GM12878 (cell line): ENCODE measurements at regions not wholly inside any gene's neighbourhood (a gene's known extent, or its start where the extent isn't known, plus 50 kb on each side); places are given as distances from the start of the nearest gene placed in this dataset.

Source experiments
- ATAC-seq: fragments of 200-7000 bp; cut with Tn5 transposase; 3 replicates; pipeline ENCODE4 v1.9.1; 2020; ENCODE audit warnings: mild to moderate bottlenecking, moderate library complexity
- BruUV-seq: library from RNA; stranded (reverse); fragments of 400-500 nt; replicated peaks from 2 replicates; lab custom pipeline; 2021; lab: Mats Ljungman, UMichigan
- CTCF ChIA-PET: fragments of 300-600 bp; sonication (Branson Sonifier 250); formaldehyde crosslinking; extraction: SDS; loops from one replicate; lab custom pipeline; 2021; ENCODE audit warnings: inconsistent platforms; lab: Yijun Ruan, JAX
- POLR2A ChIA-PET: fragments of 350-600 bp; formaldehyde crosslinking; extraction: SDS; loops from one replicate; lab custom pipeline; 2021; ENCODE audit warnings: inconsistent platforms; lab: Charles Lee
- RAD21 ChIA-PET: fragments of 300-600 bp; sonication (Branson Sonifier 250); formaldehyde crosslinking; loops from one replicate; lab custom pipeline; 2023; ENCODE audit warnings: antibody characterized with exemption; ENCODE audit not compliant: unreplicated experiment; lab: Charles Lee
- SMC1A ChIA-PET: fragments of 300-600 bp; sonication (Branson Sonifier 250); formaldehyde crosslinking; loops from one replicate; lab custom pipeline; 2023; ENCODE audit not compliant: unreplicated experiment, uncharacterized antibody; lab: Charles Lee
- DNase-seq: peaks from one replicate; pipeline ENCODE4 v3.0.0-alpha.2; 2011; ENCODE audit warnings: low read depth, low spot score
- FAIRE-seq: peaks from 3 replicates; lab custom pipeline; 2011; peaks lifted over from hg19 to GRCh38; lab: Jason Lieb, UNC
- H2AFZ ChIP-seq: 2 replicates; pipeline ENCODE4 v1.6.0; 2011; ENCODE audit warnings: low read depth, low read length, control low read depth; ENCODE audit not compliant: control insufficient read depth
- H3K27ac ChIP-seq: 2 replicates; pipeline ENCODE4 v1.5.1; 2011; ENCODE audit warnings: control low read depth; ENCODE audit not compliant: control insufficient read depth, insufficient read depth
- H3K27me3 ChIP-seq, 2 experiments: replicated peaks in 1 of 2; 2 replicates each; pipeline versions ENCODE4 v1.6.0 to v1.6.1; 2011; ENCODE audit warnings: low read length in 1 of 2; ENCODE audit not compliant: control insufficient read depth in 2 of 2, insufficient read depth in 2 of 2
- H3K36me3 ChIP-seq, 2 experiments: 2 replicates each; pipeline ENCODE4 v1.5.1; 2011; ENCODE audit warnings: low read length in 1 of 2; ENCODE audit not compliant: control insufficient read depth in 2 of 2, insufficient read depth in 2 of 2
- H3K4me1 ChIP-seq: 2 replicates; pipeline ENCODE4 v1.6.1; 2011; ENCODE audit warnings: mild to moderate bottlenecking, low read length, moderate library complexity, mixed read lengths; ENCODE audit not compliant: control insufficient read depth, insufficient read depth
- H3K4me2 ChIP-seq: 2 replicates; pipeline ENCODE4 v1.6.0; 2011; ENCODE audit warnings: control low read depth; ENCODE audit not compliant: control insufficient read depth, insufficient read depth
- H3K4me3 ChIP-seq: fragments of 200-600 bp; sonication (generic); 2 replicates; pipeline ENCODE4 v1.5.1; 2016
- H3K79me2 ChIP-seq: 2 replicates; pipeline ENCODE4 v1.6.0; 2011; ENCODE audit warnings: low read length; ENCODE audit not compliant: control insufficient read depth, insufficient read depth
- H3K9ac ChIP-seq: 2 replicates; pipeline ENCODE4 v1.8.0; 2011; ENCODE audit warnings: low read length, control low read depth, mixed read lengths; ENCODE audit not compliant: control insufficient read depth, insufficient read depth
- H3K9me3 ChIP-seq: replicated peaks from 3 replicates; pipeline ENCODE4 v1.5.1; 2011; ENCODE audit warnings: mild to moderate bottlenecking, low read length; ENCODE audit not compliant: control insufficient read depth, insufficient read depth
- H4K20me1 ChIP-seq: 2 replicates; pipeline ENCODE4 v1.6.0; 2011; ENCODE audit not compliant: control insufficient read depth, insufficient read depth
- ASH2L ChIP-seq: fragments of 300-600, 200-600 bp; sonication (generic); IDR thresholded peaks from 2 replicates; pipeline ENCODE4 v1.6.1; 2017; ENCODE audit warnings: low read depth, mild to moderate bottlenecking, borderline replicate concordance
- DPF2 ChIP-seq: fragments of 450-650 bp; IDR thresholded peaks from 2 replicates; pipeline ENCODE4 v1.6.1; 2017; ENCODE audit warnings: mild to moderate bottlenecking
- EP300 ChIP-seq, 2 experiments: fragments of 150-350 bp in 1 of 2; IDR thresholded peaks; 2 replicates each; pipeline ENCODE4 v1.6.1; 2011 to 2012; ENCODE audit warnings: low read depth in 2 of 2, low read length in 2 of 2, borderline replicate concordance in 1 of 2, improper control_type of control experiment in 1 of 2, inconsistent platforms in 1 of 2; ENCODE audit not compliant: control insufficient read depth in 1 of 2
- MEF2B ChIP-seq: fragments of 450-650 bp; IDR thresholded peaks from 2 replicates; pipeline ENCODE4 v1.6.1; 2018; ENCODE audit warnings: mild to moderate bottlenecking, moderate library complexity; ENCODE audit not compliant: partially characterized antibody, poor library complexity, severe bottlenecking
- NBN ChIP-seq: fragments of 450-650 bp; IDR thresholded peaks from 2 replicates; pipeline ENCODE4 v1.6.1; 2016
- NR2F1 ChIP-seq: fragments of 450-650 bp; conservative IDR thresholded peaks from 2 replicates; pipeline ENCODE4 v1.6.1; 2017; ENCODE audit warnings: mild to moderate bottlenecking
- POLR2AphosphoS5 ChIP-seq: IDR thresholded peaks from 2 replicates; pipeline ENCODE4 v1.6.1; 2011; ENCODE audit warnings: mild to moderate bottlenecking, low read length, inconsistent platforms
- RAD51 ChIP-seq: fragments of 450-650 bp; IDR thresholded peaks from 2 replicates; pipeline ENCODE4 v1.6.1; 2016; ENCODE audit warnings: moderate library complexity, mild to moderate bottlenecking, inconsistent platforms
- RUNX3 ChIP-seq: IDR thresholded peaks from 2 replicates; pipeline ENCODE4 v1.6.1; 2012; ENCODE audit warnings: low read length, inconsistent platforms
- SIX5 ChIP-seq: IDR thresholded peaks from 2 replicates; pipeline ENCODE4 v1.6.1; 2011; ENCODE audit warnings: mild to moderate bottlenecking, low read depth, low read length, moderate library complexity; ENCODE audit not compliant: severe bottlenecking
- STAT1 ChIP-seq: fragments of 450-650 bp; conservative IDR thresholded peaks from 2 replicates; pipeline ENCODE4 v1.6.1; 2014; ENCODE audit warnings: antibody characterized with exemption, mild to moderate bottlenecking
- WGBS: methylation state at CpG from one replicate; pipeline ENCODE4 v1.1.6; 2016; ENCODE audit warnings: low lambda C conversion rate; ENCODE audit not compliant: insufficient replicate concordance, insufficient coverage; ENCODE audit errors: missing lambda C conversion rate; 5-methylcytosine and 5-hydroxymethylcytosine counted together
- in situ Hi-C: fragments of 300-500 bp; cut with MboI; formaldehyde crosslinking; loops from 9 replicates; pipeline ENCODE4 v1.14.3; 2018; ENCODE audit warnings: mixed read lengths
- intact Hi-C: fragments of 100-400 bp; cut with micrococcal nuclease; formaldehyde crosslinking; loops from one replicate; pipeline ENCODE4 v1.14.2; 2022; ENCODE audit not compliant: unreplicated experiment
- TF ChIP-seq, protein P1 (sequence below): IDR thresholded peaks from 2 replicates; pipeline ENCODE4 v1.6.1; 2011; ENCODE audit warnings: low read depth, low read length, improper control_type of control experiment, borderline replicate concordance

DNA sequence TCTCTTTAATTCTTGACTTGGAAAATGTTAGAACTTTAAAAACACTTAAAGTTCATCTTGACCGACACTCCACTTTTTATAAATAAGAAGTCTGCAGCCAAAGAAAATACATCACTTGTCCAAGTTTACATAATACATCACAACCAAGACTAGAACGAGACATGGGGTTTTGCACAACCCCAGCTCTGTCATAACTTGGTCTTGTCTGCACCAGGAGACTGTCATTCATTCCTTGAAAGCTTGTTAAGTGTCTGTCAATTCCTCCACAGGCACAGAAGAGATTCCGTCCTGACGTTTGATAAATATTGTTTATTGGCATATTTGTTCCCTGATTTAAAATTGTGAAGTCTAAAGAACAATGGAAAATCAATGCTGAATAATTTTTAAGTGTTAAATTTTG is 139.5 kb upstream of the SETBP1 start:
- no peaks in the 10 kb centered on the region for H3K4me1 ChIP-seq
- H3K79me2 ChIP-seq: no peaks in the 10 kb centered on the region
- H3K4me3 ChIP-seq: no peak overlapping the region
- no TSS peak for BruUV-seq
- CTCF ChIA-PET: interaction anchor here (1.5 kb wide), 1 partner anchor 9 kb away, joined by 3 read pairs; no protein-coding TSS in a partner anchor
- no peaks in the 10 kb centered on the region for H4K20me1 ChIP-seq
- no peak overlapping the region for H2AFZ ChIP-seq
- RAD21 ChIA-PET: no interaction called here
- no peaks in the 10 kb centered on the region for H3K9me3 ChIP-seq
- no peak for FAIRE-seq
- SMC1A ChIA-PET: interaction anchor here (1.7 kb wide), 1 partner anchor 14 kb away, joined by 5 read pairs; no protein-coding TSS in a partner anchor
- ATAC-seq: no peak
- H3K4me2 ChIP-seq: no peak overlapping the region
- H3K27ac ChIP-seq: no peak overlapping the region
- no peaks in the 10 kb centered on the region for H3K36me3 ChIP-seq
- POLR2A ChIA-PET: no interaction called here
- H3K9ac ChIP-seq: no peak overlapping the region
- TF ChIP-seq MEF2B: no peak
- TF ChIP-seq NR2F1: no peak
- no peak for TF ChIP-seq EP300 (IDR thresholded peaks at IDR 0.05; ENCODE audit: borderline replicate concordance in 1 of 2, control insufficient read depth in 1 of 2, low read depth in 2 of 2, low read length in 2 of 2)
- no peak for TF ChIP-seq ASH2L
- no peak for TF ChIP-seq RAD51
- TF ChIP-seq RUNX3: no peak
- TF ChIP-seq NBN: no peak
- TF ChIP-seq DPF2: no peak
- TF ChIP-seq SIX5: no peak
- no peak for TF ChIP-seq POLR2AphosphoS5
- no peak for TF ChIP-seq STAT1
- TF ChIP-seq, protein P1, sequence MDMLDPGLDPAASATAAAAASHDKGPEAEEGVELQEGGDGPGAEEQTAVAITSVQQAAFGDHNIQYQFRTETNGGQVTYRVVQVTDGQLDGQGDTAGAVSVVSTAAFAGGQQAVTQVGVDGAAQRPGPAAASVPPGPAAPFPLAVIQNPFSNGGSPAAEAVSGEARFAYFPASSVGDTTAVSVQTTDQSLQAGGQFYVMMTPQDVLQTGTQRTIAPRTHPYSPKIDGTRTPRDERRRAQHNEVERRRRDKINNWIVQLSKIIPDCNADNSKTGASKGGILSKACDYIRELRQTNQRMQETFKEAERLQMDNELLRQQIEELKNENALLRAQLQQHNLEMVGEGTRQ: no peak
- 39% methylated on average over 4 of the region's 4 CpGs for WGBS
- intact Hi-C loops (no loop called here), in situ Hi-C loops (no loop called here)
- no peaks in the 10 kb centered on the region for H3K27me3 ChIP-seq
- DNase-seq: no peak
